ENCODE measurements at regions not wholly inside any gene's neighbourhood (a gene's known extent, or its start where the extent isn't known, plus 50 kb on each side); places are given as distances from the start of the nearest gene placed in this dataset.
A peak's percentile ranks its signal among the peaks of the same experiment; 100 is the strongest.

DNA sequence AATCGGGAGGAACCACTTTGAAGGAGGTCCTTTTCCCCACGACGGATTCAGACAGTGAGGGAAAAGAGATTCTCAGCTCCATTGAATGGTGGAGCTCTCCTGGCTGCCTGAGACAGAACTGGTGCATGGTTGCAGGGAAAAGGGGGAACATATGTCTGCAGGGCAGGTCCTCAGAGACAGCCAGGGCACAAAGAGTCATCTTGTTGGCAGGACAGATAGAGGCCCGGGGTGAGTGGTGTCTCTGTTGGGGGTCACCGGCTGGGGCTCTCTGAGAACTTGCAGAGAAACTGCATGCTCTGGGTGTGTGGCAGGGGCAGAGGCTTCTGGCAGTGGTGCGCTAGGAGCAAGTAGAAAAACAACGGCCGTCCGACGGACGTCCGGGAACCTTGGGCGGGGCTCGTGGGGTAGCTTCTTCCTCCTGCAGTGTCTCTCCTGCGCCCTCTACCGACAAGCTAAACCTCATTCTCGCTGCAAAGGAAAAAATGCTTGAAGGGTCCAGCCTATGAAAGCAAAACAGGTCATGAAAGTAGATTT is 94.3 kb downstream of the CDCA7 start (continued):
- no peak for TF ChIP-seq NR0B2 (CRISPR knock-in tag; IDR thresholded peaks at IDR 0.05)
- TF ChIP-seq, protein P1, sequence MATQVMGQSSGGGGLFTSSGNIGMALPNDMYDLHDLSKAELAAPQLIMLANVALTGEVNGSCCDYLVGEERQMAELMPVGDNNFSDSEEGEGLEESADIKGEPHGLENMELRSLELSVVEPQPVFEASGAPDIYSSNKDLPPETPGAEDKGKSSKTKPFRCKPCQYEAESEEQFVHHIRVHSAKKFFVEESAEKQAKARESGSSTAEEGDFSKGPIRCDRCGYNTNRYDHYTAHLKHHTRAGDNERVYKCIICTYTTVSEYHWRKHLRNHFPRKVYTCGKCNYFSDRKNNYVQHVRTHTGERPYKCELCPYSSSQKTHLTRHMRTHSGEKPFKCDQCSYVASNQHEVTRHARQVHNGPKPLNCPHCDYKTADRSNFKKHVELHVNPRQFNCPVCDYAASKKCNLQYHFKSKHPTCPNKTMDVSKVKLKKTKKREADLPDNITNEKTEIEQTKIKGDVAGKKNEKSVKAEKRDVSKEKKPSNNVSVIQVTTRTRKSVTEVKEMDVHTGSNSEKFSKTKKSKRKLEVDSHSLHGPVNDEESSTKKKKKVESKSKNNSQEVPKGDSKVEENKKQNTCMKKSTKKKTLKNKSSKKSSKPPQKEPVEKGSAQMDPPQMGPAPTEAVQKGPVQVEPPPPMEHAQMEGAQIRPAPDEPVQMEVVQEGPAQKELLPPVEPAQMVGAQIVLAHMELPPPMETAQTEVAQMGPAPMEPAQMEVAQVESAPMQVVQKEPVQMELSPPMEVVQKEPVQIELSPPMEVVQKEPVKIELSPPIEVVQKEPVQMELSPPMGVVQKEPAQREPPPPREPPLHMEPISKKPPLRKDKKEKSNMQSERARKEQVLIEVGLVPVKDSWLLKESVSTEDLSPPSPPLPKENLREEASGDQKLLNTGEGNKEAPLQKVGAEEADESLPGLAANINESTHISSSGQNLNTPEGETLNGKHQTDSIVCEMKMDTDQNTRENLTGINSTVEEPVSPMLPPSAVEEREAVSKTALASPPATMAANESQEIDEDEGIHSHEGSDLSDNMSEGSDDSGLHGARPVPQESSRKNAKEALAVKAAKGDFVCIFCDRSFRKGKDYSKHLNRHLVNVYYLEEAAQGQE (IDR thresholded peaks at IDR 0.05; ENCODE audit: borderline replicate concordance in 1 of 2, low read depth in 1 of 2, low read length in 2 of 2), result no peak
- no peak for TF ChIP-seq ARID2 (CRISPR knock-in tag; IDR thresholded peaks at IDR 0.05; ENCODE audit: borderline replicate concordance)
- TF ChIP-seq, protein P2, sequence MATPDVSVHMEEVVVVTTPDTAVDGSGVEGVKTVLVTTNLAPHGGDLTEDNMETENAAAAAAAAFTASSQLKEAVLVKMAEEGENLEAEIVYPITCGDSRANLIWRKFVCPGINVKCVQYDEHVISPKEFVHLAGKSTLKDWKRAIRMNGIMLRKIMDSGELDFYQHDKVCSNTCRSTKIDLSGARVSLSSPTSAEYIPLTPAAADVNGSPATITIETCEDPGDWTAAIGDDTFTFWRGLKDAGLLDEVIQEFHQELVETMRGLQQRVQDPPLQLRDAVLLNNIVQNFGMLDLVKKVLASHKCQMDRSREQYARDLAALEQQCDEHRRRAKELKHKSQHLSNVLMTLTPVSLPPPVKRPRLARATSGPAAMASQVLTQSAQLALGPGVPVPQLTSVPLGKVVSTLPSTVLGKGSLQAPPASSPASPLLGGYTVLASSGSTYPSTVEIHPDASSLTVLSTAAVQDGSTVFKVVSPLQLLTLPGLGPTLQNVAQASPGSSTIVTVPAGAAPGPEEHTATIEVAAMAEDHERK (CRISPR knock-in tag; IDR thresholded peaks at IDR 0.05; ENCODE audit: low read depth), result no peak
- TF ChIP-seq AGO2 (optimal IDR thresholded peaks at IDR 0.05; ENCODE audit: low read depth, low read length), result no peak
- no peak for TF ChIP-seq NR2C2 (CRISPR knock-in tag; IDR thresholded peaks at IDR 0.05; ENCODE audit: borderline replicate concordance)
- TF ChIP-seq ZC3H4 (CRISPR knock-in tag; IDR thresholded peaks at IDR 0.05; ENCODE audit: borderline replicate concordance), result no peak
- TF ChIP-seq, protein P3, sequence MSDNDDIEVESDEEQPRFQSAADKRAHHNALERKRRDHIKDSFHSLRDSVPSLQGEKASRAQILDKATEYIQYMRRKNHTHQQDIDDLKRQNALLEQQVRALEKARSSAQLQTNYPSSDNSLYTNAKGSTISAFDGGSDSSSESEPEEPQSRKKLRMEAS (IDR thresholded peaks at IDR 0.05), result no peak
- TF ChIP-seq MNT (IDR thresholded peaks at IDR 0.05), result no peak
- no peak for TF ChIP-seq DMTF1 (CRISPR knock-in tag; IDR thresholded peaks at IDR 0.05)
- peak; percentile 63 for TF ChIP-seq ZNF687 (CRISPR knock-in tag; IDR thresholded peaks at IDR 0.05)
- no peak for TF ChIP-seq REL (CRISPR knock-in tag; conservative IDR thresholded peaks at IDR 0.05)
- 0 out of 2 replicates have a peak, but pooled peaks have one; percentile 36 for TF ChIP-seq NFKBIZ (CRISPR knock-in tag; IDR thresholded peaks at IDR 0.05)
- TF ChIP-seq ZNF501 (CRISPR knock-in tag; IDR thresholded peaks at IDR 0.05), result 0 out of 2 replicates have a peak, but pooled peaks have one; percentile 46

All from HepG2 (cell line).